ENCODE measurements at regions not wholly inside any gene's neighbourhood (a gene's known extent, or its start where the extent isn't known, plus 50 kb on each side); places are given as distances from the start of the nearest gene placed in this dataset.
"Not testable (repeated sequence)": the region's sequence is repeated elsewhere in the genome, so short reads cannot be mapped to it uniquely, and the experiment has no call there.

- BruUV-seq (replicated peaks); H3K4me3 ChIP-seq (ENCODE audit: low read depth, low read length, poor library complexity, severe bottlenecking); intact Hi-C loops (cut with micrococcal nuclease; ENCODE audit: unreplicated experiment); H3K4me1 ChIP-seq (ENCODE audit: insufficient read depth, low read length, poor library complexity, severe bottlenecking); H3K9me3 ChIP-seq (ENCODE audit: low read length); DNase-seq (ENCODE audit: low spot score); H3K4me2 ChIP-seq (ENCODE audit: low read length); H2AFZ ChIP-seq (ENCODE audit: low read length); H3K9me2 ChIP-seq (ENCODE audit: insufficient read depth, low read length); H4K20me1 ChIP-seq (ENCODE audit: insufficient read depth, low read length); H3K36me3 ChIP-seq (ENCODE audit: insufficient read depth, low read length); H3K27ac ChIP-seq (ENCODE audit: low read depth, low read length, poor library complexity, severe bottlenecking); POLR2A ChIA-PET; CTCF ChIA-PET (ENCODE audit: unreplicated experiment); H3K79me2 ChIP-seq (ENCODE audit: insufficient read depth, low read depth, low read length): not testable (repeated sequence)
Observed at GRCh38 chr4:67380702-67381405, 164.4 kb downstream of the CENPC start.

DNA sequence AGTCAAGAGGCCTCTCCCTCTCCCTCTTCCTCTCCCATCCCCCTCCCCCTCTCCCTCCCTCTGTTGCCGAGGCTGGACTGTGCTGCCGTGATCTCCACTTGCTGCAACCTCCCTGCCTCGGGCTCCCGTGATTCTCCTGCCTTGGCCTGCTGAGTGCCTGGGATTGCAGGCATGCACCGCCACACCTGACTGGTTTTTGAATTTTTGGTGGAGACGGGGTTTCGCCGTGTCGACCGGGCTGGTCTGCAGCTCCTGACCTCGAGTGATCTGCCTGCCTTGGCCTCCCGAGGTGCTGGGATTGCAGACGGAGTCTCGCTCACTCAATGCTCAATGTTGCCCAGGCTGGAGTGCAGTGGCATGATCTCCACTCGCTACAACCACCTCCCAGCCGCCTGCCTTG is 165.1 kb downstream of the CENPC start:
- intact Hi-C loops (cut with micrococcal nuclease; ENCODE audit: unreplicated experiment), result no loop called here
- no peaks in the 10 kb centered on the region for H3K36me3 ChIP-seq (ENCODE audit: insufficient read depth, low read length)
- TF ChIP-seq EZH2phosphoT487 (IDR thresholded peaks at IDR 0.05; ENCODE audit: borderline replicate concordance, low read depth, low read length) (no peak), CTCF (conservative IDR thresholded peaks at IDR 0.05; ENCODE audit: low read length) (no peak)
- ChIA-PET CTCF (ENCODE audit: unreplicated experiment) (no interaction called here), POLR2A (no interaction called here)
- no peak overlapping the region for H2AFZ ChIP-seq (ENCODE audit: low read length)
- no peak for DNase-seq (ENCODE audit: low spot score)
- H3K4me2 ChIP-seq (ENCODE audit: low read length), result no peak overlapping the region
- H3K9me2 ChIP-seq (ENCODE audit: insufficient read depth, low read length), result no peaks in the 10 kb centered on the region
- H4K20me1 ChIP-seq (ENCODE audit: insufficient read depth, low read length), result no peaks in the 10 kb centered on the region
- H3K4me1 ChIP-seq (ENCODE audit: insufficient read depth, low read length, poor library complexity, severe bottlenecking), result no peaks in the 10 kb centered on the region
- H3K4me3 ChIP-seq (ENCODE audit: low read depth, low read length, poor library complexity, severe bottlenecking), result no peak overlapping the region
- no TSS peak for BruUV-seq (replicated peaks)
- no peak overlapping the region for H3K27ac ChIP-seq (ENCODE audit: low read depth, low read length, poor library complexity, severe bottlenecking)
- no peaks in the 10 kb centered on the region for H3K79me2 ChIP-seq (ENCODE audit: insufficient read depth, low read depth, low read length)
- H3K9me3 ChIP-seq (ENCODE audit: low read length), result no peaks in the 10 kb centered on the region

DNA sequence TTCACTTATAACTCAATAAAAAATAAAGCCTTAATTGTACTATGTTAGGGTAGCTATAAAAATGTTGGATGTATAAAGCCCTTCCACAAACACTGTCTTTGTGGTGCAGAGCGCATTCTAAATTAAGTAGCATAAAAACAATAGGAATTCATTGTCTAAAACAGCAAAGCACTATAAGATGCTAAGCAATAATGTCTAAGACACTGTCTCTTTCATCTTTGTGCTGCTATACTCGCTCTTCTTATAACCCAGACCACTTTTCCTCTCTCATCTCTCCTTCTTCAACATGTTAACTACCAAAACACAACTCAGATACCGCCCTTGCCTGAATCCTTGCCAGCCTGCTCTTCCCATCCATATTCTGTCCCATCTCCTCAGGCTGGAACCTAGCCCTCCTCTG is 170.0 kb downstream of the CENPC start:
- no peaks in the 10 kb centered on the region for H4K20me1 ChIP-seq (ENCODE audit: insufficient read depth, low read length)
- H3K4me1 ChIP-seq (ENCODE audit: insufficient read depth, low read length, poor library complexity, severe bottlenecking), result no peaks in the 10 kb centered on the region
- H3K79me2 ChIP-seq (ENCODE audit: insufficient read depth, low read depth, low read length), result no peaks in the 10 kb centered on the region
- no peaks in the 10 kb centered on the region for H3K9me3 ChIP-seq (ENCODE audit: low read length)
- BruUV-seq (replicated peaks), result no TSS peak
- TF ChIP-seq CTCF (conservative IDR thresholded peaks at IDR 0.05; ENCODE audit: low read length) (no peak), EZH2phosphoT487 (IDR thresholded peaks at IDR 0.05; ENCODE audit: borderline replicate concordance, low read depth, low read length) (no peak)
- H3K27ac ChIP-seq (ENCODE audit: low read depth, low read length, poor library complexity, severe bottlenecking), result no peak overlapping the region
- no peaks in the 10 kb centered on the region for H3K36me3 ChIP-seq (ENCODE audit: insufficient read depth, low read length)
- ChIA-PET CTCF (ENCODE audit: unreplicated experiment) (no interaction called here), POLR2A (interaction anchor here (0.7 kb wide), 1 partner anchor 11 kb away, joined by 6 read pairs; no protein-coding TSS in a partner anchor)
- no peak for DNase-seq (ENCODE audit: low spot score)
- H3K4me3 ChIP-seq (ENCODE audit: low read depth, low read length, poor library complexity, severe bottlenecking), result no peak overlapping the region
- intact Hi-C loops (cut with micrococcal nuclease; ENCODE audit: unreplicated experiment), result no loop called here
- H3K4me2 ChIP-seq (ENCODE audit: low read length), result no peak overlapping the region
- no peaks in the 10 kb centered on the region for H3K9me2 ChIP-seq (ENCODE audit: insufficient read depth, low read length)
- no peak overlapping the region for H2AFZ ChIP-seq (ENCODE audit: low read length)

Data from OCI-LY7 (cell line).